ENCODE measurements at regions not wholly inside any gene's neighbourhood (a gene's known extent, or its start where the extent isn't known, plus 50 kb on each side); places are given as distances from the start of the nearest gene placed in this dataset.
A peak's percentile ranks its signal among the peaks of the same experiment; 100 is the strongest.

- Mint-ChIP-seq H3K4me3 (peak overlapping the region; percentile 2), H3K36me3 (no peaks in the 10 kb centered on the region), H3K9me3 (peaks cover 3% of the 10 kb centered on the region), H3K27ac (peak overlapping the region; percentile 29), H3K4me1 (ENCODE audit: unreplicated experiment) (peaks cover 49% of the 10 kb centered on the region), H3K27me3 (peaks cover 14% of the 10 kb centered on the region)
- no peak for DNase-seq (ENCODE audit: extremely low spot score, unreplicated experiment)
- no peak for TF ChIP-seq CTCF (conservative IDR thresholded peaks at IDR 0.05)
These were observed 598.3 kb downstream of the CCDC171 start for GRCh38 chr9:16150938-16151650.

- no peak for DNase-seq (ENCODE audit: extremely low spot score, unreplicated experiment)
- H3K27ac Mint-ChIP-seq: no peak overlapping the region
- TF ChIP-seq CTCF (conservative IDR thresholded peaks at IDR 0.05): no peak
- peaks cover 56% of the 10 kb centered on the region for H3K4me1 Mint-ChIP-seq (ENCODE audit: unreplicated experiment)
- H3K27me3 Mint-ChIP-seq: peaks cover 14% of the 10 kb centered on the region
- H3K9me3 Mint-ChIP-seq: peaks cover 3% of the 10 kb centered on the region
- H3K4me3 Mint-ChIP-seq: no peak overlapping the region
- no peaks in the 10 kb centered on the region for H3K36me3 Mint-ChIP-seq
These were observed 599.6 kb downstream of the CCDC171 start for GRCh38 chr9:16152276-16153101.

GRCh38 chr9:16153221-16153620 is 600.4 kb downstream of the CCDC171 start:
- Mint-ChIP-seq H3K9me3 (peaks cover 3% of the 10 kb centered on the region), H3K4me1 (ENCODE audit: unreplicated experiment) (peaks cover 63% of the 10 kb centered on the region), H3K36me3 (no peaks in the 10 kb centered on the region), H3K27me3 (peaks cover 14% of the 10 kb centered on the region), H3K27ac (no peak overlapping the region), H3K4me3 (no peak overlapping the region)
- TF ChIP-seq CTCF (conservative IDR thresholded peaks at IDR 0.05): no peak
- DNase-seq (ENCODE audit: extremely low spot score, unreplicated experiment): no peak

GRCh38 chr9:16153741-16154140 is 600.9 kb downstream of the CCDC171 start:
- no peak for TF ChIP-seq CTCF (conservative IDR thresholded peaks at IDR 0.05)
- Mint-ChIP-seq H3K27me3 (peaks cover 14% of the 10 kb centered on the region), H3K4me1 (ENCODE audit: unreplicated experiment) (peaks cover 64% of the 10 kb centered on the region), H3K4me3 (peak overlapping the region; percentile 77), H3K36me3 (no peaks in the 10 kb centered on the region), H3K9me3 (peaks cover 3% of the 10 kb centered on the region), H3K27ac (peak overlapping the region; percentile 42)
- no peak for DNase-seq (ENCODE audit: extremely low spot score, unreplicated experiment)

GRCh38 chr9:16154521-16155078 is 601.8 kb downstream of the CCDC171 start:
- Mint-ChIP-seq H3K4me1 (ENCODE audit: unreplicated experiment) (peaks cover 68% of the 10 kb centered on the region), H3K9me3 (no peaks in the 10 kb centered on the region), H3K36me3 (no peaks in the 10 kb centered on the region), H3K27me3 (peaks cover 14% of the 10 kb centered on the region), H3K4me3 (peak overlapping the region; percentile 77), H3K27ac (peak overlapping the region; percentile 42)
- no peak for DNase-seq (ENCODE audit: extremely low spot score, unreplicated experiment)
- peak; percentile 70 for TF ChIP-seq CTCF (conservative IDR thresholded peaks at IDR 0.05)
